Stimulated activated CD4-positive, alpha-beta T cell treated with anti-CD3 and anti-CD28 coated beads, Interleukin-4, amount 100 ng/mL, for 24 hours (primary cell): ENCODE measurements at regions not wholly inside any gene's neighbourhood (a gene's known extent, or its start where the extent isn't known, plus 50 kb on each side); places are given as distances from the start of the nearest gene placed in this dataset.
"Not testable (repeated sequence)": the region's sequence is repeated elsewhere in the genome, so short reads cannot be mapped to it uniquely, and the experiment has no call there.

ENCODE experiments used
- DNase-seq: peaks from one replicate; pipeline ENCODE4 v3.0.0-alpha.2; 2020

- DNase-seq, result not testable (repeated sequence)
Measured at GRCh38 chr17:65301882-65302281, 164.7 kb downstream of the RGS9 start.

GRCh38 chr17:65301184-65301583 lies 164.0 kb downstream of the RGS9 start:
- DNase-seq, result no peak

- no peak for DNase-seq
Measured at GRCh38 chr17:65297916-65298315, 160.7 kb downstream of the RGS9 start.

GRCh38 chr17:65297384-65297783 lies 160.2 kb downstream of the RGS9 start:
- DNase-seq, result no peak

- DNase-seq, result peak; percentile 70
Measured at GRCh38 chr17:65294181-65294719, 157.1 kb downstream of the RGS9 start.

- no peak for DNase-seq
Measured at GRCh38 chr17:65293584-65294180, 156.5 kb downstream of the RGS9 start.

- no peak for DNase-seq
Measured at GRCh38 chr17:65292430-65292829, 155.3 kb downstream of the RGS9 start.

- not testable (repeated sequence) for DNase-seq
Measured at GRCh38 chr17:65291301-65291700, 154.1 kb downstream of the RGS9 start.

- no peak for DNase-seq
Measured at GRCh38 chr17:65290616-65291015, 153.4 kb downstream of the RGS9 start.

- no peak for DNase-seq
Measured at GRCh38 chr17:65290056-65290455, 152.9 kb downstream of the RGS9 start.

GRCh38 chr17:65287040-65287439 lies 149.9 kb downstream of the RGS9 start:
- no peak for DNase-seq

- no peak for DNase-seq
Measured at GRCh38 chr17:65283704-65284103, 146.5 kb downstream of the RGS9 start.

GRCh38 chr17:65279456-65279855 lies 142.3 kb downstream of the RGS9 start:
- no peak for DNase-seq

GRCh38 chr17:65278820-65279184 lies 141.6 kb downstream of the RGS9 start:
- no peak for DNase-seq

- DNase-seq, result peak; percentile 31
Measured at GRCh38 chr17:65278050-65278819, 141.1 kb downstream of the RGS9 start.

GRCh38 chr17:65277576-65277975 lies 140.4 kb downstream of the RGS9 start:
- no peak for DNase-seq
